ENCODE measurements at regions not wholly inside any gene's neighbourhood (a gene's known extent, or its start where the extent isn't known, plus 50 kb on each side); places are given as distances from the start of the nearest gene placed in this dataset.

- TF ChIP-seq CTCF (IDR thresholded peaks at IDR 0.05) (no peak), POLR2A (IDR thresholded peaks at IDR 0.05) (no peak)
Observed at GRCh38 chr2:77831898-77832297, 309.7 kb upstream of the LRRTM4 start.

Data from testis (tissue), 2 donors.